ENCODE measurements at regions not wholly inside any gene's neighbourhood (a gene's known extent, or its start where the extent isn't known, plus 50 kb on each side); places are given as distances from the start of the nearest gene placed in this dataset.
"Not testable (repeated sequence)": the region's sequence is repeated elsewhere in the genome, so short reads cannot be mapped to it uniquely, and the experiment has no call there.

- no peak for TF ChIP-seq CTCF (IDR thresholded peaks at IDR 0.05; ENCODE audit: unreplicated experiment)
- H3K36me3 Mint-ChIP-seq: no peaks in the 10 kb centered on the region
- no peak overlapping the region for H3K4me3 Mint-ChIP-seq
- no peak for DNase-seq (ENCODE audit: low spot score in 2 of 2, unreplicated experiment in 2 of 2)
- H3K4me1 Mint-ChIP-seq: peaks cover 8% of the 10 kb centered on the region
- peaks cover 5% of the 10 kb centered on the region for H3K9me3 Mint-ChIP-seq
- no peak overlapping the region for H3K27ac Mint-ChIP-seq
- H3K27me3 Mint-ChIP-seq (ENCODE audit: low read depth): no peaks in the 10 kb centered on the region
These were observed 717.9 kb upstream of the LUZP2 start for GRCh38 chr11:23778971-23779370.

GRCh38 chr11:23780231-23780630, 716.6 kb upstream of the LUZP2 start:
- TF ChIP-seq CTCF (IDR thresholded peaks at IDR 0.05; ENCODE audit: unreplicated experiment): no peak
- Mint-ChIP-seq H3K27me3 (ENCODE audit: low read depth) (no peaks in the 10 kb centered on the region), H3K9me3 (no peaks in the 10 kb centered on the region), H3K27ac (no peak overlapping the region), H3K4me1 (peaks cover 8% of the 10 kb centered on the region), H3K36me3 (no peaks in the 10 kb centered on the region), H3K4me3 (no peak overlapping the region)
- no peak for DNase-seq (ENCODE audit: low spot score in 2 of 2, unreplicated experiment in 2 of 2)

GRCh38 chr11:23781803-23782560, 714.9 kb upstream of the LUZP2 start:
- H3K4me3 Mint-ChIP-seq: no peak overlapping the region
- no peak overlapping the region for H3K27ac Mint-ChIP-seq
- H3K9me3 Mint-ChIP-seq: no peaks in the 10 kb centered on the region
- DNase-seq (ENCODE audit: low spot score in 2 of 2, unreplicated experiment in 2 of 2): no peak
- peaks cover 10% of the 10 kb centered on the region for H3K4me1 Mint-ChIP-seq
- H3K36me3 Mint-ChIP-seq: no peaks in the 10 kb centered on the region
- no peaks in the 10 kb centered on the region for H3K27me3 Mint-ChIP-seq (ENCODE audit: low read depth)
- no peak for TF ChIP-seq CTCF (IDR thresholded peaks at IDR 0.05; ENCODE audit: unreplicated experiment)

- not testable (repeated sequence) for H3K4me1 Mint-ChIP-seq; DNase-seq (ENCODE audit: low spot score in 2 of 2, unreplicated experiment in 2 of 2); H3K27me3 Mint-ChIP-seq (ENCODE audit: low read depth); H3K9me3 Mint-ChIP-seq; H3K27ac Mint-ChIP-seq; H3K36me3 Mint-ChIP-seq; H3K4me3 Mint-ChIP-seq
These were observed 709.9 kb upstream of the LUZP2 start for GRCh38 chr11:23786974-23787373.

- H3K9me3 Mint-ChIP-seq: no peaks in the 10 kb centered on the region
- no peak for TF ChIP-seq CTCF (IDR thresholded peaks at IDR 0.05; ENCODE audit: unreplicated experiment)
- no peak overlapping the region for H3K4me3 Mint-ChIP-seq
- H3K36me3 Mint-ChIP-seq: no peaks in the 10 kb centered on the region
- H3K27me3 Mint-ChIP-seq (ENCODE audit: low read depth): no peaks in the 10 kb centered on the region
- DNase-seq (ENCODE audit: low spot score in 2 of 2, unreplicated experiment in 2 of 2): no peak
- H3K4me1 Mint-ChIP-seq: peaks cover 3% of the 10 kb centered on the region
- no peak overlapping the region for H3K27ac Mint-ChIP-seq
These were observed 707.5 kb upstream of the LUZP2 start for GRCh38 chr11:23789200-23789853.

- Mint-ChIP-seq H3K27me3 (ENCODE audit: low read depth) (no peaks in the 10 kb centered on the region), H3K9me3 (no peaks in the 10 kb centered on the region), H3K27ac (no peak overlapping the region), H3K36me3 (no peaks in the 10 kb centered on the region), H3K4me3 (no peak overlapping the region), H3K4me1 (peaks cover 3% of the 10 kb centered on the region)
- no peak for TF ChIP-seq CTCF (IDR thresholded peaks at IDR 0.05; ENCODE audit: unreplicated experiment)
- DNase-seq (ENCODE audit: low spot score in 2 of 2, unreplicated experiment in 2 of 2): no peak
These were observed 706.9 kb upstream of the LUZP2 start for GRCh38 chr11:23789938-23790371.
